H9 (cell line): ENCODE measurements at regions not wholly inside any gene's neighbourhood (a gene's known extent, or its start where the extent isn't known, plus 50 kb on each side); places are given as distances from the start of the nearest gene placed in this dataset.

ENCODE experiments used
- DNase-seq: peaks from one replicate; pipeline ENCODE4 v3.0.0-alpha.2; 2017
- H2AFZ ChIP-seq: one replicate; pipeline ENCODE4 v1.6.1; 2013; ENCODE audit warnings: mild to moderate bottlenecking, low read length, control low read depth, moderate library complexity
- H2AK5ac ChIP-seq: 2 replicates; pipeline ENCODE4 v1.6.1; 2013; ENCODE audit warnings: low read length, control low read depth, mixed read lengths; ENCODE audit not compliant: insufficient read length
- H2BK120ac ChIP-seq: one replicate; pipeline ENCODE4 v1.6.1; 2013; ENCODE audit warnings: low read depth, mild to moderate bottlenecking, low read length, control low read depth, inconsistent platforms; ENCODE audit not compliant: poor library complexity, severe bottlenecking
- H2BK12ac ChIP-seq: 2 replicates; pipeline ENCODE4 v1.6.1; 2013; ENCODE audit warnings: low read length, control low read depth, mixed read lengths, low read depth; ENCODE audit not compliant: insufficient read length
- H2BK15ac ChIP-seq: 2 replicates; pipeline ENCODE4 v1.6.1; 2013; ENCODE audit warnings: low read depth, low read length, control low read depth
- H2BK20ac ChIP-seq: one replicate; pipeline ENCODE4 v1.6.1; 2013; ENCODE audit warnings: low read depth, mild to moderate bottlenecking, low read length, control low read depth, inconsistent platforms; ENCODE audit not compliant: poor library complexity, severe bottlenecking
- H2BK5ac ChIP-seq: 2 replicates; pipeline ENCODE4 v1.6.1; 2013; ENCODE audit warnings: low read length, control low read depth, mixed read lengths; ENCODE audit not compliant: insufficient read length
- H3K14ac ChIP-seq: 2 replicates; pipeline ENCODE4 v1.6.1; 2013; ENCODE audit warnings: low read length, control low read depth; ENCODE audit not compliant: insufficient read depth
- H3K18ac ChIP-seq: 2 replicates; pipeline ENCODE4 v1.6.1; 2013; ENCODE audit warnings: low read depth, mild to moderate bottlenecking, mixed read lengths, low read length, control low read depth; ENCODE audit not compliant: insufficient read length
- H3K23ac ChIP-seq: 2 replicates; pipeline ENCODE4 v1.6.1; 2013; ENCODE audit warnings: low read length, control low read depth, mixed read lengths, low read depth; ENCODE audit not compliant: insufficient read length
- H3K23me2 ChIP-seq: 2 replicates; pipeline ENCODE4 v1.6.1; 2013; ENCODE audit warnings: low read depth, mild to moderate bottlenecking, mixed read lengths, low read length, control low read depth; ENCODE audit not compliant: insufficient read length, poor library complexity, severe bottlenecking
- H3K27ac ChIP-seq: 2 replicates; pipeline ENCODE4 v1.5.1; 2013; ENCODE audit warnings: low read length, control low read depth, mixed read lengths, low read depth; ENCODE audit not compliant: insufficient read length
- H3K27me3 ChIP-seq: 2 replicates; pipeline ENCODE4 v1.6.1; 2013; ENCODE audit warnings: low read length, control low read depth, inconsistent platforms; ENCODE audit not compliant: insufficient read depth
- H3K4ac ChIP-seq: 2 replicates; pipeline ENCODE4 v1.6.1; 2013; ENCODE audit warnings: low read depth, mild to moderate bottlenecking, control low read depth, inconsistent platforms, low read length, moderate library complexity
- H3K4me1 ChIP-seq: 2 replicates; pipeline ENCODE4 v1.6.1; 2013; ENCODE audit warnings: low read length, control low read depth, inconsistent platforms; ENCODE audit not compliant: insufficient read depth
- H3K4me2 ChIP-seq: 2 replicates; pipeline ENCODE4 v1.6.1; 2013; ENCODE audit warnings: low read length, control low read depth, mixed read lengths; ENCODE audit not compliant: insufficient read length, insufficient read depth
- H3K56ac ChIP-seq: 2 replicates; pipeline ENCODE4 v1.6.1; 2013; ENCODE audit warnings: low read depth, mild to moderate bottlenecking, mixed read lengths, low read length, control low read depth; ENCODE audit not compliant: insufficient read length
- H3K79me1 ChIP-seq: 2 replicates; pipeline ENCODE4 v1.6.1; 2013; ENCODE audit warnings: low read depth, mild to moderate bottlenecking, moderate library complexity, low read length, control low read depth, inconsistent platforms; ENCODE audit not compliant: insufficient read depth, poor library complexity, severe bottlenecking
- H3K79me2 ChIP-seq: 2 replicates; pipeline ENCODE4 v1.6.1; 2013; ENCODE audit warnings: low read length, control low read depth, inconsistent platforms; ENCODE audit not compliant: insufficient read depth
- H3K9ac ChIP-seq: 2 replicates; pipeline ENCODE4 v1.6.1; 2013; ENCODE audit warnings: low read length, control low read depth, mixed read lengths; ENCODE audit not compliant: insufficient read length; ENCODE audit errors: extremely low read depth
- H3K9me3 ChIP-seq: one replicate; pipeline ENCODE4 v1.6.1; 2013; ENCODE audit warnings: low read depth, low read length, inconsistent platforms; ENCODE audit not compliant: control insufficient read depth
- H3T11ph ChIP-seq: one replicate; pipeline ENCODE4 v1.6.1; 2013; ENCODE audit warnings: mild to moderate bottlenecking, low read length, control low read depth, inconsistent platforms
- H4K20me1 ChIP-seq: one replicate; pipeline ENCODE4 v1.6.1; 2013; ENCODE audit not compliant: control insufficient read depth, insufficient read length, insufficient read depth
- H4K5ac ChIP-seq: 2 replicates; pipeline ENCODE4 v1.6.1; 2013; ENCODE audit warnings: low read depth, mild to moderate bottlenecking, mixed read lengths, low read length, control low read depth; ENCODE audit not compliant: insufficient read length
- H4K8ac ChIP-seq: replicated peaks from 2 replicates; pipeline ENCODE4 v1.6.1; 2013; ENCODE audit warnings: low read length, control low read depth, mixed read lengths, low read depth; ENCODE audit not compliant: insufficient read length
- H4K91ac ChIP-seq: 2 replicates; pipeline ENCODE4 v1.6.1; 2013; ENCODE audit warnings: low read depth, mild to moderate bottlenecking, moderate library complexity, mixed read lengths, low read length, control low read depth; ENCODE audit not compliant: insufficient read length
- H3K27ac Mint-ChIP-seq, 3 experiments: 2 replicates in 2 of 3; 3 replicates in 1 of 3; pipeline ENCODE4 v1.8.0; 2020 to 2021; ENCODE audit warnings: mixed read lengths in 3 of 3, mild to moderate bottlenecking in 1 of 3, moderate library complexity in 1 of 3
- H3K27me3 Mint-ChIP-seq: 2 replicates; pipeline ENCODE4 v1.8.0; 2021; ENCODE audit warnings: low read depth, mild to moderate bottlenecking, moderate library complexity, mixed read lengths
- H3K36me3 Mint-ChIP-seq, 3 experiments: 2 replicates in 2 of 3; 3 replicates in 1 of 3; pipeline ENCODE4 v1.8.0; 2020 to 2021; ENCODE audit warnings: low read depth in 3 of 3, mixed read lengths in 3 of 3; ENCODE audit not compliant: insufficient read depth in 1 of 3
- H3K4me1 Mint-ChIP-seq, 2 experiments: 2 replicates each; pipeline ENCODE4 v1.8.0; 2020; ENCODE audit warnings: mixed read lengths in 2 of 2
- H3K4me3 Mint-ChIP-seq, 2 experiments: 2 replicates in 1 of 2; 3 replicates in 1 of 2; pipeline ENCODE4 v1.8.0; 2020 to 2021; ENCODE audit warnings: mild to moderate bottlenecking in 2 of 2, mixed read lengths in 2 of 2, moderate library complexity in 1 of 2
- H3K9me3 Mint-ChIP-seq, 2 experiments: 2 replicates in 1 of 2; 3 replicates in 1 of 2; pipeline ENCODE4 v1.8.0; 2020; ENCODE audit warnings: mild to moderate bottlenecking in 2 of 2, mixed read lengths in 2 of 2, moderate library complexity in 1 of 2
- CTCF ChIP-seq: fragments of 200-600 bp; sonication (generic); conservative IDR thresholded peaks from 3 replicates; pipeline ENCODE4 v1.8.0; 2021; ENCODE audit warnings: antibody characterized with exemption, mild to moderate bottlenecking
- WGBS: extraction: QIAGEN DNeasy Blood & Tissue Kit; methylation state at CpG from one replicate; pipeline ENCODE4 v1.1.7; 2013; ENCODE audit warnings: missing lambda C conversion rate, low lambda C conversion rate, mixed read lengths; ENCODE audit not compliant: insufficient read length; ENCODE audit errors: extremely low coverage; 5-methylcytosine and 5-hydroxymethylcytosine counted together

GRCh38 chr10:128448796-128449195 lies 322.6 kb upstream of the MKI67 start:
- WGBS, result no CpG with 5 or more reads among the region's 5 CpGs
- H3K36me3 Mint-ChIP-seq, result no peaks in the 10 kb centered on the region
- H3T11ph ChIP-seq, result no peak overlapping the region
- H2AK5ac ChIP-seq, result no peak overlapping the region
- no peaks in the 10 kb centered on the region for H3K4me1 ChIP-seq
- no peaks in the 10 kb centered on the region for H3K27me3 ChIP-seq
- peaks cover 0 to 2% of the 10 kb centered on the region in 2 experiments; a peak in 1 of 5 replicates for H3K9me3 Mint-ChIP-seq
- H3K9me3 ChIP-seq, result no peaks in the 10 kb centered on the region
- H2BK20ac ChIP-seq, result no peak overlapping the region
- no peak overlapping the region for H3K4ac ChIP-seq
- H3K14ac ChIP-seq, result no peak overlapping the region
- no peak for TF ChIP-seq CTCF
- no peaks in the 10 kb centered on the region for H3K79me1 ChIP-seq
- H4K8ac ChIP-seq, result no peak overlapping the region
- H3K23me2 ChIP-seq, result no peaks in the 10 kb centered on the region
- H2BK12ac ChIP-seq, result no peak overlapping the region
- no peak overlapping the region for H4K5ac ChIP-seq
- H3K9ac ChIP-seq, result no peak overlapping the region
- H3K56ac ChIP-seq, result no peak overlapping the region
- no peak overlapping the region for H3K18ac ChIP-seq
- no peak overlapping the region for H3K4me3 Mint-ChIP-seq
- H2AFZ ChIP-seq, result no peak overlapping the region
- H3K27me3 Mint-ChIP-seq, result no peaks in the 10 kb centered on the region; the same call in 1 of the 2 replicates
- no peak overlapping the region for H3K23ac ChIP-seq
- H3K4me2 ChIP-seq, result no peak overlapping the region
- no peak for DNase-seq
- no peak overlapping the region for H2BK5ac ChIP-seq
- no peak overlapping the region for H3K27ac ChIP-seq
- H3K27ac Mint-ChIP-seq, result no peak overlapping the region
- H3K4me1 Mint-ChIP-seq, result no peaks in the 10 kb centered on the region
- no peak overlapping the region for H4K91ac ChIP-seq
- H2BK15ac ChIP-seq, result no peak overlapping the region
- H4K20me1 ChIP-seq, result no peaks in the 10 kb centered on the region
- H2BK120ac ChIP-seq, result no peak overlapping the region
- no peaks in the 10 kb centered on the region for H3K79me2 ChIP-seq
